ENCODE measurements at regions not wholly inside any gene's neighbourhood (a gene's known extent, or its start where the extent isn't known, plus 50 kb on each side); places are given as distances from the start of the nearest gene placed in this dataset.
"Not testable (repeated sequence)": the region's sequence is repeated elsewhere in the genome, so short reads cannot be mapped to it uniquely, and the experiment has no call there.

GRCh38 chr2:150122871-150123613 lies 364.4 kb downstream of the RND3 start:
- DNase-seq = no peak

GRCh38 chr2:150122156-150122555 lies 365.3 kb downstream of the RND3 start:
- no peak overlapping the region for H3K9ac ChIP-seq
- TF ChIP-seq EZH2phosphoT487 (IDR thresholded peaks at IDR 0.05; ENCODE audit: insufficient read depth, low read depth) = no peak
- TF ChIP-seq EZH2 (IDR thresholded peaks at IDR 0.05; ENCODE audit: insufficient read depth, poor library complexity, severe bottlenecking) = no peak
- no peak overlapping the region for H3K4me2 ChIP-seq (ENCODE audit: unreplicated experiment)
- H3K9me3 ChIP-seq (ENCODE audit: low read depth) = no peaks in the 10 kb centered on the region
- no peaks in the 10 kb centered on the region for H3K9me2 ChIP-seq (ENCODE audit: insufficient read depth)
- H3K27ac ChIP-seq = no peak overlapping the region
- no peaks in the 10 kb centered on the region for H3K27me3 ChIP-seq (replicated peaks; ENCODE audit: insufficient read depth)
- peaks cover 19% of the 10 kb centered on the region for H3F3A ChIP-seq (ENCODE audit: insufficient read depth)
- in situ Hi-C loops (cut with MboI) = no loop called here
- no peak overlapping the region for H2AFZ ChIP-seq
- H3K36me3 ChIP-seq (ENCODE audit: low read depth) = no peaks in the 10 kb centered on the region
- peaks cover 40% of the 10 kb centered on the region for H3K4me1 ChIP-seq (ENCODE audit: insufficient read depth)
- no peak for DNase-seq
- no peaks in the 10 kb centered on the region for H3K79me2 ChIP-seq (ENCODE audit: insufficient read depth)
- H3K4me3 ChIP-seq = no peak overlapping the region
- WGBS, 2 experiments (ENCODE audit: low coverage in 1 of 2, low lambda C conversion rate in 2 of 2, missing lambda C conversion rate in 2 of 2) = 93 to 100% methylated on average over 3 of the region's 3 CpGs
- no peaks in the 10 kb centered on the region for H4K20me1 ChIP-seq (ENCODE audit: insufficient read depth)

More at GRCh38 chr2:150122871-150123613, 364.4 kb downstream of the RND3 start:
- in situ Hi-C loops (cut with MboI) = no loop called here
- no peaks in the 10 kb centered on the region for H4K20me1 ChIP-seq (ENCODE audit: insufficient read depth)
- no peak overlapping the region for H2AFZ ChIP-seq
- H3K27ac ChIP-seq = no peak overlapping the region
- no peaks in the 10 kb centered on the region for H3K79me2 ChIP-seq (ENCODE audit: insufficient read depth)
- no peak overlapping the region for H3K9ac ChIP-seq
- H3K4me1 ChIP-seq (ENCODE audit: insufficient read depth) = peaks cover 48% of the 10 kb centered on the region
- H3K4me3 ChIP-seq = no peak overlapping the region
- TF ChIP-seq EZH2phosphoT487 (IDR thresholded peaks at IDR 0.05; ENCODE audit: insufficient read depth, low read depth) (no peak), EZH2 (IDR thresholded peaks at IDR 0.05; ENCODE audit: insufficient read depth, poor library complexity, severe bottlenecking) (no peak)
- peak overlapping the region; percentile 0 for H3K4me2 ChIP-seq (ENCODE audit: unreplicated experiment)
- no peaks in the 10 kb centered on the region for H3K27me3 ChIP-seq (replicated peaks; ENCODE audit: insufficient read depth)
- H3K9me2 ChIP-seq (ENCODE audit: insufficient read depth) = no peaks in the 10 kb centered on the region
- no peaks in the 10 kb centered on the region for H3K9me3 ChIP-seq (ENCODE audit: low read depth)
- no peaks in the 10 kb centered on the region for H3K36me3 ChIP-seq (ENCODE audit: low read depth)
- peaks cover 28% of the 10 kb centered on the region for H3F3A ChIP-seq (ENCODE audit: insufficient read depth)
- WGBS, 2 experiments (ENCODE audit: low coverage in 1 of 2, low lambda C conversion rate in 2 of 2, missing lambda C conversion rate in 2 of 2) = 47 to 56% methylated on average over 2 of the region's 2 CpGs

GRCh38 chr2:150120326-150120955 lies 367.0 kb downstream of the RND3 start:
- WGBS, 2 experiments (ENCODE audit: low coverage in 1 of 2, low lambda C conversion rate in 2 of 2, missing lambda C conversion rate in 2 of 2) = 89 to 90% methylated on average over 11 of the region's 11 CpGs
- TF ChIP-seq EZH2 (IDR thresholded peaks at IDR 0.05; ENCODE audit: insufficient read depth, poor library complexity, severe bottlenecking) = no peak
- no peak for TF ChIP-seq EZH2phosphoT487 (IDR thresholded peaks at IDR 0.05; ENCODE audit: insufficient read depth, low read depth)
- Histone ChIP-seq H3K9me2 (ENCODE audit: insufficient read depth) (no peaks in the 10 kb centered on the region), H3K9ac (no peak overlapping the region), H3K36me3 (ENCODE audit: low read depth) (no peaks in the 10 kb centered on the region), H3F3A (ENCODE audit: insufficient read depth) (peaks cover 19% of the 10 kb centered on the region), H2AFZ (no peak overlapping the region), H3K4me3 (no peak overlapping the region), H4K20me1 (ENCODE audit: insufficient read depth) (no peaks in the 10 kb centered on the region), H3K4me1 (ENCODE audit: insufficient read depth) (peaks cover 24% of the 10 kb centered on the region), H3K79me2 (ENCODE audit: insufficient read depth) (no peaks in the 10 kb centered on the region), H3K27me3 (replicated peaks; ENCODE audit: insufficient read depth) (no peaks in the 10 kb centered on the region), H3K27ac (no peak overlapping the region), H3K9me3 (ENCODE audit: low read depth) (no peaks in the 10 kb centered on the region), H3K4me2 (ENCODE audit: unreplicated experiment) (no peak overlapping the region)
- in situ Hi-C loops (cut with MboI) = no loop called here
- no peak for DNase-seq

- in situ Hi-C loops (cut with MboI) = no loop called here
- Histone ChIP-seq H3K4me1 (ENCODE audit: insufficient read depth) (peaks cover 18% of the 10 kb centered on the region), H3F3A (ENCODE audit: insufficient read depth) (peaks cover 15% of the 10 kb centered on the region), H3K4me2 (ENCODE audit: unreplicated experiment) (no peak overlapping the region), H4K20me1 (ENCODE audit: insufficient read depth) (no peaks in the 10 kb centered on the region), H3K27ac (no peak overlapping the region), H3K79me2 (ENCODE audit: insufficient read depth) (no peaks in the 10 kb centered on the region), H3K9me3 (ENCODE audit: low read depth) (no peaks in the 10 kb centered on the region), H2AFZ (no peak overlapping the region), H3K27me3 (replicated peaks; ENCODE audit: insufficient read depth) (no peaks in the 10 kb centered on the region), H3K9me2 (ENCODE audit: insufficient read depth) (no peaks in the 10 kb centered on the region), H3K4me3 (no peak overlapping the region), H3K9ac (no peak overlapping the region), H3K36me3 (ENCODE audit: low read depth) (no peaks in the 10 kb centered on the region)
- 93 to 98% methylated on average over 3 of the region's 3 CpGs for WGBS, 2 experiments (ENCODE audit: low coverage in 1 of 2, low lambda C conversion rate in 2 of 2, missing lambda C conversion rate in 2 of 2)
- TF ChIP-seq EZH2phosphoT487 (IDR thresholded peaks at IDR 0.05; ENCODE audit: insufficient read depth, low read depth) (no peak), EZH2 (IDR thresholded peaks at IDR 0.05; ENCODE audit: insufficient read depth, poor library complexity, severe bottlenecking) (no peak)
- DNase-seq = no peak
These were observed 367.6 kb downstream of the RND3 start for GRCh38 chr2:150119819-150120218.

- H3K9me2 ChIP-seq (ENCODE audit: insufficient read depth); H3K4me3 ChIP-seq; H4K20me1 ChIP-seq (ENCODE audit: insufficient read depth); H3K4me1 ChIP-seq (ENCODE audit: insufficient read depth); DNase-seq; H3K36me3 ChIP-seq (ENCODE audit: low read depth); H3K4me2 ChIP-seq (ENCODE audit: unreplicated experiment); H3K27me3 ChIP-seq (replicated peaks; ENCODE audit: insufficient read depth); H3K27ac ChIP-seq; H3K9ac ChIP-seq; H3K79me2 ChIP-seq (ENCODE audit: insufficient read depth); H2AFZ ChIP-seq; H3K9me3 ChIP-seq (ENCODE audit: low read depth); in situ Hi-C loops (cut with MboI); H3F3A ChIP-seq (ENCODE audit: insufficient read depth): not testable (repeated sequence)
- WGBS, 2 experiments (ENCODE audit: low coverage in 1 of 2, low lambda C conversion rate in 2 of 2, missing lambda C conversion rate in 2 of 2) = 88 to 96% methylated on average over 6 to 8 of the region's 8 CpGs
These were observed 373.4 kb downstream of the RND3 start for GRCh38 chr2:150114089-150114488.
